NCI-H2227 (cell line): ENCODE measurements at regions not wholly inside any gene's neighbourhood (a gene's known extent, or its start where the extent isn't known, plus 50 kb on each side); places are given as distances from the start of the nearest gene placed in this dataset.
"Not testable (repeated sequence)": the region's sequence is repeated elsewhere in the genome, so short reads cannot be mapped to it uniquely, and the experiment has no call there.

Experiments
- DNase-seq: peaks from one replicate; lab custom pipeline; 2025; ENCODE audit not compliant: unreplicated experiment; lab: John Stamatoyannopoulos, UW

GRCh38 chr9:41643571-41644279 lies 454.6 kb upstream of the ZNG1F start:
- DNase-seq: not testable (repeated sequence)

GRCh38 chr9:41633726-41634125 lies 444.6 kb upstream of the ZNG1F start:
- DNase-seq: not testable (repeated sequence)

GRCh38 chr9:41623666-41624065 lies 434.5 kb upstream of the ZNG1F start:
- not testable (repeated sequence) for DNase-seq

- DNase-seq: not testable (repeated sequence)
These were observed 430.1 kb upstream of the ZNG1F start for GRCh38 chr9:41619254-41619653.

- DNase-seq: not testable (repeated sequence)
These were observed 417.9 kb upstream of the ZNG1F start for GRCh38 chr9:41606961-41607547.

GRCh38 chr9:41565572-41565971 lies 376.5 kb upstream of the ZNG1F start:
- not testable (repeated sequence) for DNase-seq
